Panc1 (cell line): ENCODE measurements at regions not wholly inside any gene's neighbourhood (a gene's known extent, or its start where the extent isn't known, plus 50 kb on each side); places are given as distances from the start of the nearest gene placed in this dataset.

Source experiments
- ATAC-seq: fragments of 200-7000 bp; cut with Tn5 transposase; 2 replicates; pipeline ENCODE4 v1.9.1; 2020; ENCODE audit warnings: mild to moderate bottlenecking, moderate library complexity
- BruUV-seq: library from RNA; stranded (reverse); fragments of 400-500 nt; replicated peaks from 2 replicates; lab custom pipeline; 2021; lab: Mats Ljungman, UMichigan
- CTCF ChIA-PET: fragments of 300-600 bp; sonication (Branson Sonifier 250); formaldehyde crosslinking; loops from one replicate; lab custom pipeline; 2022; ENCODE audit warnings: antibody characterized with exemption; lab: Charles Lee
- POLR2A ChIA-PET: fragments of 300-600 bp; sonication (Branson Sonifier 250); formaldehyde crosslinking; loops from one replicate; lab custom pipeline; 2022; ENCODE audit warnings: antibody characterized with exemption; lab: Charles Lee
- DNase-seq: peaks from one replicate; pipeline ENCODE4 v3.0.0-alpha.2; 2010; ENCODE audit warnings: low read depth, low spot score
- H3K27ac ChIP-seq: 2 replicates; pipeline ENCODE4 v1.5.1; 2011; ENCODE audit warnings: mild to moderate bottlenecking, low read length, inconsistent platforms
- H3K27me3 ChIP-seq: fragments of 200-500 bp; sonication (Bioruptor generic); 2 replicates; pipeline ENCODE4 v1.6.0; 2014; ENCODE audit warnings: low read length, inconsistent platforms; ENCODE audit not compliant: control insufficient read depth, insufficient read depth
- H3K36me3 ChIP-seq: fragments of 200-500 bp; sonication (Bioruptor generic); 2 replicates; pipeline ENCODE4 v1.5.1; 2014; ENCODE audit warnings: inconsistent platforms, mild to moderate bottlenecking, low read length, moderate library complexity; ENCODE audit not compliant: control insufficient read depth, insufficient read depth
- H3K4me1 ChIP-seq: 2 replicates; pipeline ENCODE4 v1.5.1; 2011; ENCODE audit warnings: inconsistent platforms, mild to moderate bottlenecking, low read length, moderate library complexity; ENCODE audit not compliant: control insufficient read depth, insufficient read depth
- H3K4me3 ChIP-seq, 2 experiments: 2 replicates each; pipeline ENCODE4 v1.5.1; 2011 to 2012; ENCODE audit warnings: low read depth in 2 of 2, low read length in 2 of 2, mild to moderate bottlenecking in 2 of 2, inconsistent platforms in 1 of 2, moderate library complexity in 1 of 2
- H3K9me3 ChIP-seq: fragments of 200-500 bp; sonication (Bioruptor generic); 2 replicates; pipeline ENCODE4 v1.5.1; 2014; ENCODE audit warnings: low read depth, mild to moderate bottlenecking, inconsistent platforms, low read length, moderate library complexity; ENCODE audit not compliant: control insufficient read depth, insufficient read depth
- POLR2AphosphoS5 ChIP-seq: IDR thresholded peaks from 2 replicates; pipeline ENCODE4 v1.6.1; 2012; ENCODE audit warnings: mild to moderate bottlenecking, low read depth, low read length, moderate library complexity
- SIN3A ChIP-seq: IDR thresholded peaks from 2 replicates; pipeline ENCODE4 v1.6.1; 2012; ENCODE audit warnings: low read depth, mild to moderate bottlenecking, low read length, moderate library complexity, borderline replicate concordance; ENCODE audit not compliant: insufficient read depth
- TCF7L2 ChIP-seq: IDR thresholded peaks from 2 replicates; pipeline ENCODE4 v1.6.1; 2011; ENCODE audit warnings: mild to moderate bottlenecking, low read depth, low read length, inconsistent platforms
- in situ Hi-C: cut with HindIII; loops from 2 replicates; pipeline ENCODE4 v1.10.0; 2016; ENCODE audit warnings: low sequenced_read_pairs, low pct_unique_long_range_greater_than_20kb
- intact Hi-C: fragments of 100-400 bp; cut with micrococcal nuclease; formaldehyde crosslinking; loops from one replicate; pipeline ENCODE4 v1.10.0; 2022; ENCODE audit not compliant: unreplicated experiment
- TF ChIP-seq, protein P1 (sequence below): fragments of 450-650 bp; IDR thresholded peaks from 2 replicates; pipeline ENCODE4 v1.5.1; 2017; ENCODE audit warnings: mild to moderate bottlenecking
- TF ChIP-seq, protein P2 (sequence below), 2 experiments: IDR thresholded peaks; 2 replicates each; pipeline ENCODE4 v1.6.1; 2011 to 2012; ENCODE audit warnings: low read depth in 2 of 2, control low read depth in 1 of 2, low read length in 1 of 2, mild to moderate bottlenecking in 1 of 2, moderate library complexity in 1 of 2; ENCODE audit not compliant: insufficient read depth in 1 of 2

DNA sequence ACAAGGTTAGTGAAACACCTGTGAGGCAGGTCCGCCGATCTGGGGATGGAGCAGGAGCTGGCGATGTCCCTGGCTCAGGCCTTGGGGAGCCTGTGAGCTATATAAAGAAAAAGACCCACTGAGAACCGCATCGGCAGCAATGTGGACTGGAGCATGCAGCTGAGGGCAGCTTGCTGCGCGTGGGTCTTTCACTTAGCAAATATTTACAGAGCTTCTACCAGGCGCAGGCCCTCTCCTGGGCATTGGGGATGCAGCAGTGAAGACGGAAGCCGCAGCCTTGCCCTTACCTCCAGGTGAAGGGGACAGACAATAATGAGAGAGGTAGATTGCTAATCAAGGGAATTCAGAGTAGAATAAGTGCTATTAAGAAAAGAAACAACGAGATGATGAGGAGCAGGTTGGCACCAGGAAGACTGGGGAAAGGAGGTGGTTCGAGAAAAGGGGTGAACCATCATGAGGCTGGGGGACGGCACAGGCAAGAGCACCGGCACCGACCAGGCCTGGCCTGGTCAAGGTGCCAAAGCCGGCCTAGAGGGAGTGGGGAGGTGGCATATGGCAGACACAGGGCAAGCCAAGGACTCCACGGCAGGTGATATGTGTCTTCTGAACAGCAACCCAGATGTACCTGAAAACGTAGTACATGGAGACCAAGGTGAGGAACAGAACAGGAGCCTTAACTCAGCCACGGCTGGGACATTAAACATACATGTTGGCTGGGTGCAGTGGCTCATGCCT, 60.7 kb upstream of the PAX7 start:
- Histone ChIP-seq H3K4me1 (no peaks in the 10 kb centered on the region), H3K9me3 (no peaks in the 10 kb centered on the region), H3K27ac (no peak overlapping the region), H3K4me3 (no peak overlapping the region), H3K36me3 (no peaks in the 10 kb centered on the region), H3K27me3 (no peaks in the 10 kb centered on the region; the same call in 1 of the 2 replicates)
- no peak for ATAC-seq
- in situ Hi-C loops, result no loop called here
- intact Hi-C loops, result loop anchor here (10.0 kb wide), 3 partner anchors 55 to 645 kb away; no protein-coding TSS in a partner anchor
- ChIA-PET CTCF (no interaction called here), POLR2A (interaction anchor here (0.6 kb wide), 1 partner anchor 21 kb away, joined by 3 read pairs; no protein-coding TSS in a partner anchor)
- BruUV-seq, result no TSS peak
- DNase-seq, result no peak
- TF ChIP-seq, protein P1, sequence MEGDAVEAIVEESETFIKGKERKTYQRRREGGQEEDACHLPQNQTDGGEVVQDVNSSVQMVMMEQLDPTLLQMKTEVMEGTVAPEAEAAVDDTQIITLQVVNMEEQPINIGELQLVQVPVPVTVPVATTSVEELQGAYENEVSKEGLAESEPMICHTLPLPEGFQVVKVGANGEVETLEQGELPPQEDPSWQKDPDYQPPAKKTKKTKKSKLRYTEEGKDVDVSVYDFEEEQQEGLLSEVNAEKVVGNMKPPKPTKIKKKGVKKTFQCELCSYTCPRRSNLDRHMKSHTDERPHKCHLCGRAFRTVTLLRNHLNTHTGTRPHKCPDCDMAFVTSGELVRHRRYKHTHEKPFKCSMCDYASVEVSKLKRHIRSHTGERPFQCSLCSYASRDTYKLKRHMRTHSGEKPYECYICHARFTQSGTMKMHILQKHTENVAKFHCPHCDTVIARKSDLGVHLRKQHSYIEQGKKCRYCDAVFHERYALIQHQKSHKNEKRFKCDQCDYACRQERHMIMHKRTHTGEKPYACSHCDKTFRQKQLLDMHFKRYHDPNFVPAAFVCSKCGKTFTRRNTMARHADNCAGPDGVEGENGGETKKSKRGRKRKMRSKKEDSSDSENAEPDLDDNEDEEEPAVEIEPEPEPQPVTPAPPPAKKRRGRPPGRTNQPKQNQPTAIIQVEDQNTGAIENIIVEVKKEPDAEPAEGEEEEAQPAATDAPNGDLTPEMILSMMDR, result no peak

DNA sequence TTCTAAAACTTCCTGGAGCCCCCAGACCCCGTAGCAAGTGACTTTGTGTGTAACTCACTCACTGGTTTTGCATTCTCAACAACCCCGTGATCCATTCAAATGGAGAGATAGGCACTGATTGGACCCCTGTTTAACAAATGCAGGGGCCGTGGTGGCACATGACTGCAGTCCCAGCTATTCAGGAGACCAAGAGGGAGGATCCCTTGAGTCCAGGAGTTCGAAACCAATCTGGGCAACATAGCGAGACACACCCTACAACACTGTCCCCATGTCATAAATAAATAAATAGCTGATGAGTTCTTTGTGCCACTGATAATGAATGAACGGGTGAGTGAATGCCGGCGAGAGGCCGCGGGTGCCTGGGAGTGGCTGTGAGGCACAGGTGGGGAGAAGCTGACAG, 59.4 kb upstream of the PAX7 start:
- no TSS peak for BruUV-seq
- TF ChIP-seq, protein P2, sequence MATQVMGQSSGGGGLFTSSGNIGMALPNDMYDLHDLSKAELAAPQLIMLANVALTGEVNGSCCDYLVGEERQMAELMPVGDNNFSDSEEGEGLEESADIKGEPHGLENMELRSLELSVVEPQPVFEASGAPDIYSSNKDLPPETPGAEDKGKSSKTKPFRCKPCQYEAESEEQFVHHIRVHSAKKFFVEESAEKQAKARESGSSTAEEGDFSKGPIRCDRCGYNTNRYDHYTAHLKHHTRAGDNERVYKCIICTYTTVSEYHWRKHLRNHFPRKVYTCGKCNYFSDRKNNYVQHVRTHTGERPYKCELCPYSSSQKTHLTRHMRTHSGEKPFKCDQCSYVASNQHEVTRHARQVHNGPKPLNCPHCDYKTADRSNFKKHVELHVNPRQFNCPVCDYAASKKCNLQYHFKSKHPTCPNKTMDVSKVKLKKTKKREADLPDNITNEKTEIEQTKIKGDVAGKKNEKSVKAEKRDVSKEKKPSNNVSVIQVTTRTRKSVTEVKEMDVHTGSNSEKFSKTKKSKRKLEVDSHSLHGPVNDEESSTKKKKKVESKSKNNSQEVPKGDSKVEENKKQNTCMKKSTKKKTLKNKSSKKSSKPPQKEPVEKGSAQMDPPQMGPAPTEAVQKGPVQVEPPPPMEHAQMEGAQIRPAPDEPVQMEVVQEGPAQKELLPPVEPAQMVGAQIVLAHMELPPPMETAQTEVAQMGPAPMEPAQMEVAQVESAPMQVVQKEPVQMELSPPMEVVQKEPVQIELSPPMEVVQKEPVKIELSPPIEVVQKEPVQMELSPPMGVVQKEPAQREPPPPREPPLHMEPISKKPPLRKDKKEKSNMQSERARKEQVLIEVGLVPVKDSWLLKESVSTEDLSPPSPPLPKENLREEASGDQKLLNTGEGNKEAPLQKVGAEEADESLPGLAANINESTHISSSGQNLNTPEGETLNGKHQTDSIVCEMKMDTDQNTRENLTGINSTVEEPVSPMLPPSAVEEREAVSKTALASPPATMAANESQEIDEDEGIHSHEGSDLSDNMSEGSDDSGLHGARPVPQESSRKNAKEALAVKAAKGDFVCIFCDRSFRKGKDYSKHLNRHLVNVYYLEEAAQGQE (IDR thresholded peaks at IDR 0.05; ENCODE audit: insufficient read depth in 1 of 2, low read depth in 2 of 2, low read length in 1 of 2), result no peak
- TF ChIP-seq SIN3A (no peak), POLR2AphosphoS5 (no peak), TCF7L2 (no peak)
- TF ChIP-seq, protein P1, result no peak
- Histone ChIP-seq H3K27me3 (no peaks in the 10 kb centered on the region; the same call in 1 of the 2 replicates), H3K9me3 (no peaks in the 10 kb centered on the region), H3K4me1 (no peaks in the 10 kb centered on the region), H3K27ac (no peak overlapping the region), H3K4me3 (no peak overlapping the region), H3K36me3 (no peaks in the 10 kb centered on the region)
- ATAC-seq (no peak), DNase-seq (no peak)
- intact Hi-C loops, result loop anchor here (10.0 kb wide), 2 partner anchors 56 to 266 kb away; no protein-coding TSS in a partner anchor
- in situ Hi-C loops, result no loop called here
- ChIA-PET POLR2A (no interaction called here), CTCF (no interaction called here)
